SK-N-SH (cell line): ENCODE measurements at regions not wholly inside any gene's neighbourhood (a gene's known extent, or its start where the extent isn't known, plus 50 kb on each side); places are given as distances from the start of the nearest gene placed in this dataset.

Experiments used
- CTCF ChIA-PET: fragments of 300-600, 350-600 bp; formaldehyde crosslinking; extraction: SDS; loops from one replicate; lab custom pipeline; 2021; lab: Yijun Ruan, JAX
- POLR2A ChIA-PET: fragments of 350-600 bp; sonication (Branson Sonifier 250); formaldehyde crosslinking; extraction: SDS; loops from one replicate; lab custom pipeline; 2020; ENCODE audit warnings: antibody characterized with exemption, inconsistent platforms; lab: Yijun Ruan, JAX
- DNase-seq: peaks from one replicate; pipeline ENCODE4 v3.0.0; 2012
- H2AFZ ChIP-seq: fragments of 200-600 bp; sonication (generic); 2 replicates; pipeline ENCODE4 v1.8.1; 2016; ENCODE audit warnings: antibody characterized with exemption, mild to moderate bottlenecking, low read depth
- H3F3A ChIP-seq: fragments of 200-600 bp; sonication (generic); replicated peaks from 2 replicates; pipeline ENCODE3; 2016; ENCODE audit warnings: antibody characterized with exemption, mild to moderate bottlenecking; ENCODE audit not compliant: insufficient read depth
- H3K27ac ChIP-seq, 2 experiments: fragments of 200-500 bp in 1 of 2; fragments of 200-600 bp in 1 of 2; sonication (Bioruptor generic) in 1 of 2; sonication (generic), shearing (Covaris generic) in 1 of 2; 2 replicates each; pipeline versions ENCODE4 v1.5.1 to v1.6.1; 2014 to 2016; ENCODE audit warnings: low read depth in 2 of 2, inconsistent platforms in 1 of 2, low read length in 1 of 2, mild to moderate bottlenecking in 1 of 2, mixed read lengths in 1 of 2
- H3K27me3 ChIP-seq: fragments of 200-600 bp; sonication (generic), shearing (Covaris generic); 2 replicates; pipeline ENCODE4 v1.6.1; 2016; ENCODE audit warnings: mixed run types; ENCODE audit not compliant: insufficient read depth
- H3K36me3 ChIP-seq, 2 experiments: fragments of 200-500 bp in 1 of 2; fragments of 200-600 bp in 1 of 2; sonication (Bioruptor generic) in 1 of 2; sonication (generic) in 1 of 2; replicated peaks in 1 of 2; 2 replicates each; pipeline versions ENCODE3 to v1.5.1; 2014 to 2016; ENCODE audit warnings: low read length in 1 of 2, mild to moderate bottlenecking in 1 of 2; ENCODE audit not compliant: insufficient read depth in 2 of 2, control insufficient read depth in 1 of 2
- H3K4me1 ChIP-seq, 2 experiments: fragments of 200-500 bp in 1 of 2; fragments of 200-600 bp in 1 of 2; sonication (Bioruptor generic) in 1 of 2; sonication (generic), shearing (Covaris generic) in 1 of 2; 2 replicates each; pipeline versions ENCODE4 v1.5.1 to v1.6.1; 2014 to 2016; ENCODE audit warnings: low read depth in 1 of 2, low read length in 1 of 2, mixed run types in 1 of 2; ENCODE audit not compliant: insufficient read depth in 2 of 2, control insufficient read depth in 1 of 2
- H3K4me2 ChIP-seq: fragments of 200-600 bp; sonication (generic), shearing (Covaris generic); 2 replicates; pipeline ENCODE4 v1.6.1; 2017; ENCODE audit warnings: mixed run types
- H3K4me3 ChIP-seq, 2 experiments: fragments of 200-500 bp in 1 of 2; fragments of 200-600 bp in 1 of 2; sonication (Bioruptor generic) in 1 of 2; sonication (generic), shearing (Covaris generic) in 1 of 2; 2 replicates each; pipeline versions ENCODE4 v1.5.1 to v1.8.1; 2014 to 2016; ENCODE audit warnings: low read depth in 2 of 2, inconsistent platforms in 1 of 2, low read length in 1 of 2, mild to moderate bottlenecking in 1 of 2, mixed read lengths in 1 of 2, moderate library complexity in 1 of 2
- H3K79me2 ChIP-seq: fragments of 200-600 bp; sonication (generic); 2 replicates; pipeline ENCODE4 v1.8.1; 2017; ENCODE audit warnings: mild to moderate bottlenecking; ENCODE audit not compliant: insufficient read depth
- H3K9ac ChIP-seq: fragments of 200-600 bp; sonication (generic); 2 replicates; pipeline ENCODE4 v1.6.1; 2017; ENCODE audit warnings: mixed run types
- H3K9me2 ChIP-seq: fragments of 200-600 bp; sonication (generic); 2 replicates; pipeline ENCODE4 v1.6.1; 2017; ENCODE audit warnings: mixed run types
- H3K9me3 ChIP-seq: fragments of 200-600 bp; sonication (generic); 2 replicates; pipeline ENCODE4 v1.6.1; 2017; ENCODE audit warnings: mixed run types, mild to moderate bottlenecking, moderate library complexity
- H4K20me1 ChIP-seq: fragments of 200-600 bp; sonication (generic); 2 replicates; pipeline ENCODE4 v1.6.1; 2017; ENCODE audit warnings: mild to moderate bottlenecking, mixed run types; ENCODE audit not compliant: insufficient read depth
- CHD2 ChIP-seq: fragments of 150-350 bp; IDR thresholded peaks from 2 replicates; pipeline ENCODE4 v1.6.1; 2018; ENCODE audit warnings: low read length; ENCODE audit not compliant: partially characterized antibody
- ELF1 ChIP-seq: IDR thresholded peaks from 2 replicates; pipeline ENCODE4 v1.4.0; 2012
- EP300 ChIP-seq, 2 experiments: IDR thresholded peaks; 2 replicates each; pipeline versions ENCODE4 v1.4.0 to v1.6.1; 2012; ENCODE audit warnings: borderline replicate concordance in 1 of 2, low read depth in 1 of 2, low read length in 1 of 2
- FOSL2 ChIP-seq: IDR thresholded peaks from 2 replicates; pipeline ENCODE4 v1.4.0; 2012; ENCODE audit warnings: low read depth, mild to moderate bottlenecking, moderate library complexity, borderline replicate concordance
- FOXJ3 ChIP-seq: sonication (generic); formaldehyde crosslinking; IDR thresholded peaks from 2 replicates; pipeline ENCODE4 v1.5.1; 2020; ENCODE audit warnings: mild to moderate bottlenecking, missing genetic modification reagents
- GABPA ChIP-seq: IDR thresholded peaks from 2 replicates; pipeline ENCODE4 v1.4.0; 2012; ENCODE audit warnings: low read depth, mild to moderate bottlenecking
- JUND ChIP-seq: IDR thresholded peaks from 2 replicates; pipeline ENCODE4 v1.4.0; 2012
- NFIC ChIP-seq: IDR thresholded peaks from 2 replicates; pipeline ENCODE4 v1.4.0; 2012; ENCODE audit warnings: borderline replicate concordance
- POLR2AphosphoS5 ChIP-seq: IDR thresholded peaks from 2 replicates; pipeline ENCODE4 v1.6.1; 2012; ENCODE audit warnings: low read depth, low read length
- RAD21 ChIP-seq: IDR thresholded peaks from 2 replicates; pipeline ENCODE4 v1.6.1; 2012; ENCODE audit warnings: mild to moderate bottlenecking, low read length
- RXRA ChIP-seq: IDR thresholded peaks from 2 replicates; pipeline ENCODE4 v1.4.0; 2012; ENCODE audit warnings: low read depth, mild to moderate bottlenecking, borderline replicate concordance
- SMC3 ChIP-seq: IDR thresholded peaks from 2 replicates; pipeline ENCODE4 v1.6.1; 2012; ENCODE audit warnings: low read depth, low read length, improper control_type of control experiment
- TAF1 ChIP-seq: IDR thresholded peaks from 2 replicates; pipeline ENCODE4 v1.6.1; 2012; ENCODE audit warnings: low read depth, mild to moderate bottlenecking, low read length, moderate library complexity, borderline replicate concordance
- TEAD4 ChIP-seq: IDR thresholded peaks from 2 replicates; pipeline ENCODE4 v1.4.0; 2012; ENCODE audit warnings: mild to moderate bottlenecking, borderline replicate concordance; ENCODE audit not compliant: insufficient read depth
- YY1 ChIP-seq: IDR thresholded peaks from 2 replicates; pipeline ENCODE4 v1.4.0; 2012; ENCODE audit warnings: low read depth, mild to moderate bottlenecking
- WGBS: methylation state at CpG from one replicate; pipeline ENCODE4 v1.1.6; 2017; ENCODE audit warnings: low lambda C conversion rate; 5-methylcytosine and 5-hydroxymethylcytosine counted together
- TF ChIP-seq, protein P1 (sequence below): fragments of 150-350 bp; IDR thresholded peaks from 2 replicates; pipeline ENCODE4 v1.6.1; 2017; ENCODE audit warnings: antibody characterized with exemption, low read length, low read depth, borderline replicate concordance
- TF ChIP-seq, protein P2 (sequence below): fragments of 200-600 bp; sonication (generic); IDR thresholded peaks from 2 replicates; pipeline ENCODE4 v1.6.1; 2017; ENCODE audit warnings: antibody characterized with exemption, mild to moderate bottlenecking, moderate library complexity
- TF ChIP-seq, protein P3 (sequence below): IDR thresholded peaks from 2 replicates; pipeline ENCODE4 v1.6.1; 2012; ENCODE audit warnings: mild to moderate bottlenecking, low read depth, low read length, moderate library complexity
- TF ChIP-seq, protein P4 (sequence below): IDR thresholded peaks from 2 replicates; pipeline ENCODE4 v1.4.0; 2012; ENCODE audit warnings: low read depth, borderline replicate concordance
- TF ChIP-seq, protein P5 (sequence below): IDR thresholded peaks from 2 replicates; pipeline ENCODE4; 2012

DNA sequence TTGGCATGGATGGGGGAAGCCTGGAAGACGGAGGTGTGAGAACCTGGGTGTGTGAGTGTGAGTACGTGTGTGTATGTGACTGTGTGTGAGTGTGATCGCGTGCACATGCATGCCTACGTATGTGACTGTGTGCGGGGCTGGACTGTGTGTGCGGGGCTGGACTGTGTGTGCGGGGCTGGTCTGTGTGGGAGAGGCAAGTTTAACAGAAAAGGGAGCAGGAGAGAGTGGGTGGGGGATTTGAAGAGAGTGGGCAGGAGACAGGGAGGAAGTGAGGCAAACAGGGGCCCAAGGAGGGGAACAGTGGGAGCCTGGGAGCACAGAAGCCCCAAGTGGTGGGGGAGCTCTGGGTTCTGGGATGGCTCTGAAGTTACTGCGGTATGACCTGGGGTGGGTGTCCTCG lies 103.7 kb upstream of the LHX5 start:
- no peak overlapping the region for H3K4me2 ChIP-seq
- no peaks in the 10 kb centered on the region for H3F3A ChIP-seq
- no peaks in the 10 kb centered on the region for H3K36me3 ChIP-seq
- no peak overlapping the region for H3K27ac ChIP-seq
- H2AFZ ChIP-seq: no peak overlapping the region
- H3K4me3 ChIP-seq: no peak overlapping the region
- no peak overlapping the region for H3K9ac ChIP-seq
- ChIA-PET POLR2A (no interaction called here), CTCF (no interaction called here)
- H3K4me1 ChIP-seq: no peaks in the 10 kb centered on the region
- TF ChIP-seq TEAD4 (no peak), SMC3 (no peak), ELF1 (no peak), POLR2AphosphoS5 (no peak), FOSL2 (no peak), TAF1 (no peak), JUND (no peak), RAD21 (no peak), YY1 (no peak), CHD2 (no peak), GABPA (no peak), EP300 (IDR thresholded peaks at IDR 0.05; ENCODE audit: borderline replicate concordance in 1 of 2, low read depth in 1 of 2, low read length in 1 of 2) (no peak), FOXJ3 (CRISPR knock-in tag) (no peak), NFIC (no peak), RXRA (no peak)
- TF ChIP-seq, protein P1, sequence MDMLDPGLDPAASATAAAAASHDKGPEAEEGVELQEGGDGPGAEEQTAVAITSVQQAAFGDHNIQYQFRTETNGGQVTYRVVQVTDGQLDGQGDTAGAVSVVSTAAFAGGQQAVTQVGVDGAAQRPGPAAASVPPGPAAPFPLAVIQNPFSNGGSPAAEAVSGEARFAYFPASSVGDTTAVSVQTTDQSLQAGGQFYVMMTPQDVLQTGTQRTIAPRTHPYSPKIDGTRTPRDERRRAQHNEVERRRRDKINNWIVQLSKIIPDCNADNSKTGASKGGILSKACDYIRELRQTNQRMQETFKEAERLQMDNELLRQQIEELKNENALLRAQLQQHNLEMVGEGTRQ: no peak
- TF ChIP-seq, protein P2, sequence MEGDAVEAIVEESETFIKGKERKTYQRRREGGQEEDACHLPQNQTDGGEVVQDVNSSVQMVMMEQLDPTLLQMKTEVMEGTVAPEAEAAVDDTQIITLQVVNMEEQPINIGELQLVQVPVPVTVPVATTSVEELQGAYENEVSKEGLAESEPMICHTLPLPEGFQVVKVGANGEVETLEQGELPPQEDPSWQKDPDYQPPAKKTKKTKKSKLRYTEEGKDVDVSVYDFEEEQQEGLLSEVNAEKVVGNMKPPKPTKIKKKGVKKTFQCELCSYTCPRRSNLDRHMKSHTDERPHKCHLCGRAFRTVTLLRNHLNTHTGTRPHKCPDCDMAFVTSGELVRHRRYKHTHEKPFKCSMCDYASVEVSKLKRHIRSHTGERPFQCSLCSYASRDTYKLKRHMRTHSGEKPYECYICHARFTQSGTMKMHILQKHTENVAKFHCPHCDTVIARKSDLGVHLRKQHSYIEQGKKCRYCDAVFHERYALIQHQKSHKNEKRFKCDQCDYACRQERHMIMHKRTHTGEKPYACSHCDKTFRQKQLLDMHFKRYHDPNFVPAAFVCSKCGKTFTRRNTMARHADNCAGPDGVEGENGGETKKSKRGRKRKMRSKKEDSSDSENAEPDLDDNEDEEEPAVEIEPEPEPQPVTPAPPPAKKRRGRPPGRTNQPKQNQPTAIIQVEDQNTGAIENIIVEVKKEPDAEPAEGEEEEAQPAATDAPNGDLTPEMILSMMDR: no peak
- TF ChIP-seq, protein P3, sequence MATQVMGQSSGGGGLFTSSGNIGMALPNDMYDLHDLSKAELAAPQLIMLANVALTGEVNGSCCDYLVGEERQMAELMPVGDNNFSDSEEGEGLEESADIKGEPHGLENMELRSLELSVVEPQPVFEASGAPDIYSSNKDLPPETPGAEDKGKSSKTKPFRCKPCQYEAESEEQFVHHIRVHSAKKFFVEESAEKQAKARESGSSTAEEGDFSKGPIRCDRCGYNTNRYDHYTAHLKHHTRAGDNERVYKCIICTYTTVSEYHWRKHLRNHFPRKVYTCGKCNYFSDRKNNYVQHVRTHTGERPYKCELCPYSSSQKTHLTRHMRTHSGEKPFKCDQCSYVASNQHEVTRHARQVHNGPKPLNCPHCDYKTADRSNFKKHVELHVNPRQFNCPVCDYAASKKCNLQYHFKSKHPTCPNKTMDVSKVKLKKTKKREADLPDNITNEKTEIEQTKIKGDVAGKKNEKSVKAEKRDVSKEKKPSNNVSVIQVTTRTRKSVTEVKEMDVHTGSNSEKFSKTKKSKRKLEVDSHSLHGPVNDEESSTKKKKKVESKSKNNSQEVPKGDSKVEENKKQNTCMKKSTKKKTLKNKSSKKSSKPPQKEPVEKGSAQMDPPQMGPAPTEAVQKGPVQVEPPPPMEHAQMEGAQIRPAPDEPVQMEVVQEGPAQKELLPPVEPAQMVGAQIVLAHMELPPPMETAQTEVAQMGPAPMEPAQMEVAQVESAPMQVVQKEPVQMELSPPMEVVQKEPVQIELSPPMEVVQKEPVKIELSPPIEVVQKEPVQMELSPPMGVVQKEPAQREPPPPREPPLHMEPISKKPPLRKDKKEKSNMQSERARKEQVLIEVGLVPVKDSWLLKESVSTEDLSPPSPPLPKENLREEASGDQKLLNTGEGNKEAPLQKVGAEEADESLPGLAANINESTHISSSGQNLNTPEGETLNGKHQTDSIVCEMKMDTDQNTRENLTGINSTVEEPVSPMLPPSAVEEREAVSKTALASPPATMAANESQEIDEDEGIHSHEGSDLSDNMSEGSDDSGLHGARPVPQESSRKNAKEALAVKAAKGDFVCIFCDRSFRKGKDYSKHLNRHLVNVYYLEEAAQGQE: no peak
- TF ChIP-seq, protein P4, sequence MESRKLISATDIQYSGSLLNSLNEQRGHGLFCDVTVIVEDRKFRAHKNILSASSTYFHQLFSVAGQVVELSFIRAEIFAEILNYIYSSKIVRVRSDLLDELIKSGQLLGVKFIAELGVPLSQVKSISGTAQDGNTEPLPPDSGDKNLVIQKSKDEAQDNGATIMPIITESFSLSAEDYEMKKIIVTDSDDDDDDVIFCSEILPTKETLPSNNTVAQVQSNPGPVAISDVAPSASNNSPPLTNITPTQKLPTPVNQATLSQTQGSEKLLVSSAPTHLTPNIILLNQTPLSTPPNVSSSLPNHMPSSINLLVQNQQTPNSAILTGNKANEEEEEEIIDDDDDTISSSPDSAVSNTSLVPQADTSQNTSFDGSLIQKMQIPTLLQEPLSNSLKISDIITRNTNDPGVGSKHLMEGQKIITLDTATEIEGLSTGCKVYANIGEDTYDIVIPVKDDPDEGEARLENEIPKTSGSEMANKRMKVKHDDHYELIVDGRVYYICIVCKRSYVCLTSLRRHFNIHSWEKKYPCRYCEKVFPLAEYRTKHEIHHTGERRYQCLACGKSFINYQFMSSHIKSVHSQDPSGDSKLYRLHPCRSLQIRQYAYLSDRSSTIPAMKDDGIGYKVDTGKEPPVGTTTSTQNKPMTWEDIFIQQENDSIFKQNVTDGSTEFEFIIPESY: no peak
- TF ChIP-seq, protein P5, sequence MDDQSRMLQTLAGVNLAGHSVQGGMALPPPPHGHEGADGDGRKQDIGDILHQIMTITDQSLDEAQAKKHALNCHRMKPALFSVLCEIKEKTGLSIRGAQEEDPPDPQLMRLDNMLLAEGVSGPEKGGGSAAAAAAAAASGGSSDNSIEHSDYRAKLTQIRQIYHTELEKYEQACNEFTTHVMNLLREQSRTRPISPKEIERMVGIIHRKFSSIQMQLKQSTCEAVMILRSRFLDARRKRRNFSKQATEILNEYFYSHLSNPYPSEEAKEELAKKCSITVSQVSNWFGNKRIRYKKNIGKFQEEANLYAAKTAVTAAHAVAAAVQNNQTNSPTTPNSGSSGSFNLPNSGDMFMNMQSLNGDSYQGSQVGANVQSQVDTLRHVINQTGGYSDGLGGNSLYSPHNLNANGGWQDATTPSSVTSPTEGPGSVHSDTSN: no peak
- DNase-seq: no peak
- H3K27me3 ChIP-seq: no peaks in the 10 kb centered on the region
- no peaks in the 10 kb centered on the region for H3K79me2 ChIP-seq
- no peaks in the 10 kb centered on the region for H4K20me1 ChIP-seq
- WGBS: 17% methylated on average over 10 of the region's 10 CpGs
- no peaks in the 10 kb centered on the region for H3K9me2 ChIP-seq
- no peaks in the 10 kb centered on the region for H3K9me3 ChIP-seq
